ELF-1 (cell line): ENCODE measurements at regions not wholly inside any gene's neighbourhood (a gene's known extent, or its start where the extent isn't known, plus 50 kb on each side); places are given as distances from the start of the nearest gene placed in this dataset.

Source experiments
- DNase-seq: peaks from one replicate; pipeline ENCODE4 v3.0.0-alpha.2; 2016; ENCODE audit warnings: low read depth, low spot score

- DNase-seq: no peak
Observed at GRCh38 chr3:177473903-177474302, 276.6 kb upstream of the TBL1XR1 start.

GRCh38 chr3:177474652-177475355 is 277.5 kb upstream of the TBL1XR1 start:
- no peak for DNase-seq

GRCh38 chr3:177475356-177475665 is 278.0 kb upstream of the TBL1XR1 start:
- no peak for DNase-seq

DNA sequence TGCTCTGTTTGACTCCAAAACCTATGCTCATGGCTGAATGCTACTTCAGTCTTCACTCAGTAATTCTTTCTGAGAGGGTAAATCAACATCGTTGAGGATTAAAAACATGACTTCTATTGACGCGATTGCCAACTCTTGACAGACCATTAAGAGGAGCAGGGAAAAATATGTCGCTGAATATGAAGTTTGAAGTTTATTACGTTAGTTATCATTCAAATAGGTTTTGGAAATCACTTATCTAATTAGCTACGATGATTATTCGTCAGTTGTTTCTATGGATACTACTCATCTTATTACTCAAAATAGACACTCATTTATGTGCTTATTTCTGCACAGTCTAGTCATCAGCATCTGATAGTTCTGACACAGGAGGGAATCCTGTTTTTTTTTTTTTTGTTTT is 279.2 kb upstream of the TBL1XR1 start:
- no peak for DNase-seq

- no peak for DNase-seq
Observed at GRCh38 chr3:177476921-177477435, 279.7 kb upstream of the TBL1XR1 start.

DNA sequence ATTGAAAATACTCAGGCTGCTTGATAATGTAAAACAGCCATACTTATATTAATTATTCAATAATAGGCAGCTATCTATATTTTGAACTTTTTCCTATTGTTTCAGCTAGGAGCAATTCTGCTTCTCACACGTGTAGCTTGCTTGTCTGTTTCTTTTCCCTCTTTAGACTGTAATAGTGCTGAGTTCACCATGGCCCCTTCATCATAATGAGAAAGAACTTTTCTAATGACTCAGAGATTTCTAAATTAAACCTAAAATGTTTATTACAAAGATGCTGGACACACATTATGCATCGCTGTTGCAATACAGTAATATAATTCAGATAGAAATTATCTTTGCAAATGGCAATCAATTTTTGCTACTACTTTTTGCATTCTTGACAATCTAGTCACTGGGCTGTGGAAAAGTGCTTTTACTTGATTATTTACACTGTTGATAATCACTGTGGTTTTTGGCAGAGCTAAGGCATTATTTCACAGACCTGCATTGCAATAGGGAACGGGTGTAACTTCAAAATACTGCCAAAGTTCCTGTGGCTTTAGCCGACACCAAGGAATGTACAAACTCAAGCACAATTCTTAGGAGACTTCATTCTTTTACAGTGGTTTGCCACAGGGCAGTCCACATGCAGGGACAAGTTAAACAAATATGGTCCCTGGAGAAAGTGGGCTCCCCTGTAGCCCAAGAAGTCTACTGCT is 281.0 kb upstream of the TBL1XR1 start:
- DNase-seq: no peak

GRCh38 chr3:177479630-177480029 is 282.3 kb upstream of the TBL1XR1 start:
- no peak for DNase-seq

- DNase-seq: no peak
Observed at GRCh38 chr3:177481329-177481728, 284.0 kb upstream of the TBL1XR1 start.

DNA sequence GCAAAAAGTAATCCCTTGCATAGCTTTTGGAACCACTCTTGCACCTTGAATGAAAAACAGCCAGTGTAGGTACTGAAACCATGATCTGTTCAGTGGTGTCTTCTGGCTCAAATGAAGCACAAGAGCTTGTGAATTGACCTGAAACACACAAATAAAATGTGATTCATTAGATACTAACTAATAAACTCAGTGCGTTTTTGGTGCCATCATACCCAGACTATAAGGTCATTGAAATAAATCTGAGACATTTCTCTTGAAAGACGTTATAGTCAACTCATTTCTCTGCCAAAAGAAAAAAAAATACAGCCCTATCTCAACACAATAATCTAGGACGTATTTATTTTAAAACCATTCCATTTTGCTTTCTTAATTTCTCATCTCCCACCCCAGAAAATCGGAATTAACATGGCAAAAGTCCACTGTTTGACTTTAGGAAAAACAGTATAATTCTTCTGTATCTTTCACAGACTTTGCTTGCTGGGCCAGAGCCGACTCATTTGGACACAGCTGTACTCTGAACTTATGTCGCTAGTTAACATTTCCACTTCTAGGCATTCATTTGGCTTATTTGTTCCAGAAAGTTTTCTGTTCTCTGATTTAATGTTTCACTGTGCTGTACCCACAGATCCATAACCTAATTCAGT is 284.9 kb upstream of the TBL1XR1 start:
- DNase-seq: no peak

GRCh38 chr3:177483182-177483967 is 286.1 kb upstream of the TBL1XR1 start:
- DNase-seq: peak; percentile 45

GRCh38 chr3:177484206-177484605 is 286.9 kb upstream of the TBL1XR1 start:
- no peak for DNase-seq

DNA sequence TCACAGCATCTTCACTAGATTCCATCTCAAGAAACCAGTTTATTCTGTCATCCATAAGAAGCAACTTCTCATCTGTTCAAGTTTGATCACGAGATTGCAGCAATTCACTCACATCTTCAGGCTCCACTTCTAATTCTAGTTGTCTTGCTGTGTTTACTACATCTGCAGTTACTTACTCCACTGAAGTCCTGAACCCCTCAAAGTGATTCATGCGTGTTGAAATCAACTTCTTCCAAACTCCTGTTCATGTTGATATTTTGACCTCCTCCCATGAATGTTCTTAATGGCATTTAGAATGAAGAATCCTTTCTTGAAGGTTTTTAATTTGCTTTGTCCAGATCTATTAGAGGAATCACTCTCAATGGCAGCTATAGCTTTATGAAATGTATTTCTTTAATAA is 287.6 kb upstream of the TBL1XR1 start:
- DNase-seq: no peak

DNA sequence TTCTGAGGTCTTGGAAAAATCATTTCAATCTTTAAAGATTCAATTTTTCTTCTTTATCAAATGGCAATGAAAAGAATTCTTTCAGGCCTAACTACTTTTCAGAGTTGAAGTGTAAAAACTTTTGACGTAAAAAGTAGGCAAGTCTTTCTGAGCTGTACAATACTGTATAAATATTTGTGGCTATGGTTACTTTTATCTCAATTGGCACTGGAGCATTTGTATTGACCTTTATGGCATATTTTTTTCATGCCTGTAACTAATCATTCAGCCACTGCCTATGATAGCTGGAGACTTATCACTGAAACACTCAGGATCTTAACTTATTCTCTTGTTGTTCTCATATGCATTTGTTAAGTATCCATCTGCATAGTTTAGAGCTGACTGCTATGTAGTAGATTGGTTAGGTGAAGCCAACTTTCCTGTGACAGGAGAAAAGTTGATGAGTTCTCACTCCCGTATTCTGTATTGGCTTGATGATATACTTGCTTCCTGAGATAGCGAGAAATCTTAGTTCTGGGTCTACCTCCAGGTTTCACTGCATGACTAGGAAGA is 290.4 kb upstream of the TBL1XR1 start:
- no peak for DNase-seq

GRCh38 chr3:177488740-177489139 is 291.5 kb upstream of the TBL1XR1 start:
- no peak for DNase-seq

DNA sequence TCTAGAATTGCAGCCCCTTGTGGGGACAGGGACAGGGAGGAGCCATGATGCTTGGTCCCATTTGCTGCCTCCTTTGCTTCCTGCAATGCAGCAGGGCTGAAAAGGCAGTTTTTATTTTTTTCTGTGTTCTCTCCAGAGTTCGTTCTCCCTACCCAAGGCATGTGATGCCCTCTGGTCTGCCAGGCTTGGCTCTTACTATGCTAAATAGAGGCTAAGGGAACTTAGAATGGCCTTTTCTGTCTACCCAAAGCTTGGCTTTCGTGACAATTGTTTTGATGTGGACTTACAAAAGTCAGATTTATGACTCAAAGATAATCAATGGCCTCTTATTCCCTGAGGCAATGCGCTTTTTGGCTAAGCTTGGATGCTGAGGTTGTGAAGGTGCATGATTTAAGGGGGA is 293.3 kb upstream of the TBL1XR1 start:
- DNase-seq: no peak

DNA sequence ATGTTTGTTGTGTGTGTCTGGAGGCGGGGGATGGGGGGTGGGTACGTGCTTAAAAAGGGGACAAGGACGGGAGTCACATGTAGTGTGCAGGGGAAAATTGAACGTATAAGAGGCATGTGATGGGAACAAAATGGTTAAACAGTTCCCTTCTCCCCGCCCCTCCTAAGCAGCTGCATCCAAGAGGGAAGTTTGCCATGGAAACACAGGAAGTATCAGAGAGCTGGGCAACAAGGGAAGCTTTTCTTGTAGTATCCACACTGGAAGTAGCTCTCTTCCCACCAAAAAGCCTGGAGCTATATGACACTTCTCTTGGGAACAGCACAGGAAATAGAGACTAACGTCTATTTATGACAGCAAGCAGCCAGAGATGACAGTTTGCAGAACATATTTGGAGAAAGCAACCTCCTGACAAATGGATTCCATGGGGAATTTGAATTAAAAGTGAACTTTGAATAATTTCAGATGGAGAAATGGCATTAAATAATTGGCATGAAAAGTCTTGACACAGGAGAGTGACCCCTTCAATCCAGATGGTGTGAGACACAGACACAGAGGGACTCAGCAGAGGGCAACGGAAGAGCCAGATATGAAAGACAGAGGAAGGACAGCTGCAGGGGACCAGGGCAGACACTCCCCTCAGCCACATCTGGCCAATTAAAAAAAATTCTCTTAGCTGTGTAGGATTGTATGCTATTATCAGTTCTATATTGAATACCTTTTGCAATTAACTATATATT is 294.2 kb upstream of the TBL1XR1 start:
- no peak for DNase-seq

GRCh38 chr3:177493091-177493490 is 295.8 kb upstream of the TBL1XR1 start:
- DNase-seq: no peak

GRCh38 chr3:177494216-177494615 is 296.9 kb upstream of the TBL1XR1 start:
- no peak for DNase-seq

DNA sequence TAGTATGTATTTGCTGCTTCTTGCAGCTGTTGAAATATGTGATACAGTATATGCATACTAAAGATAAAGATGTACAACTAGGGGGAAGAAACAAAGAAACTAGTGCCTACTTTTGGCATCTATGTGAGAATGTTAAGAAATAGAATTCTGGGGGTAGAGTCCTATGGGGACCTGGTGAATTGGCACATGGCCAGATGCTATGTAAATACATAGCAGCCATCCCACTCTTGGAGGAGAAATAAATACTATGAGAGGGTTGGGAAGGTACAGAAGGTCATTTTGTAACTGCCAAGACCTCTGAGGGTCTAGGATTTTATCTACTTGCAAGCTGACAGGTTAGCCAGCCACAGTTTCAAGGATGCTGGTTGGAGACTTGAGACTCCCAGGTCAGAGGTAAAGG is 298.3 kb upstream of the TBL1XR1 start:
- no peak for DNase-seq

DNA sequence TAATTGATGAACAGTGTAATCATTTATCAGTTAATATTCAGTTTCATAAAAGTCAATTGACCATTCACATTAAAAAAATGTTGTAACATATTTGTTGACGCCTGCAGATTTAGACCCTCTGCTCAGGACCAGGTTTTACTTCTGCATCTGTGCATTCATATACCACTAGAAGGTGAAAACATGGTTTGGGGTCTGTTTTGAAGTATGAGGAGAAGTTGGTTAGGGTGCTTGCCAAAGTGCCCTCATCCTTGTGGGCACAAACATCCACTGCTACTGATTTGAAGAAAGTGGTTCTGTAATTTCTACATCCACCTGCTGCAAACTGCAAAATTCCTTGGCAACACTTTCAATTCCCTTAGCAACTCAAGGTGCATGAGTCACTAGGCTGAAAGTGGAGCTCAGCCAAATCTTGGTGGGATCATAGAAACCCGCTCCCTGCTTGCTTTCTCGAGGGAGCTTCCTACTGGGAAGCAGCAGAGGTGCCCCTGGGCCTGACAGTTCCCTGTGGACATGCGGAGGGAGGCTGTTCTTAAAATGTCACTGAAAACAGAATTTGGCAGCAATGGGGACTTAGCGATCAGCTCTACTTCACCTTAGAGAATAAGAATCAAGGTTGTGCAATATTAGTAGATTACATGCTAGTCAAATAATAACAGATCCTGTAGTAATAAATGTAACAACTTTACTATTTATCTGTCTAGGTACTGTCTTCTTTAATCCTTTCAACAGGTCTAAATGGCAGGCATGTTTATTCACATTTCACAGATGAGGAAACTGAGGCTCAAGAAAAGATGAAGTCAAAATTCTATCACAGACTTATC is 301.0 kb upstream of the TBL1XR1 start:
- DNase-seq: no peak
